ENCODE measurements at regions not wholly inside any gene's neighbourhood (a gene's known extent, or its start where the extent isn't known, plus 50 kb on each side); places are given as distances from the start of the nearest gene placed in this dataset.

- H3K4me1 ChIP-seq (ENCODE audit: insufficient read depth, low read length, poor library complexity, severe bottlenecking) = no peaks in the 10 kb centered on the region
- intact Hi-C loops (cut with micrococcal nuclease; ENCODE audit: unreplicated experiment) = no loop called here
- no peaks in the 10 kb centered on the region for H3K36me3 ChIP-seq (ENCODE audit: insufficient read depth, low read length)
- BruUV-seq (replicated peaks) = no TSS peak
- DNase-seq (ENCODE audit: low spot score) = no peak
- H3K9me3 ChIP-seq (ENCODE audit: low read length) = no peaks in the 10 kb centered on the region
- CTCF ChIA-PET (ENCODE audit: unreplicated experiment) = no interaction called here
- no peak overlapping the region for H3K27ac ChIP-seq (ENCODE audit: low read depth, low read length, poor library complexity, severe bottlenecking)
- TF ChIP-seq CTCF (conservative IDR thresholded peaks at IDR 0.05; ENCODE audit: low read length) (no peak), EZH2phosphoT487 (IDR thresholded peaks at IDR 0.05; ENCODE audit: borderline replicate concordance, low read depth, low read length) (no peak)
- no peaks in the 10 kb centered on the region for H3K9me2 ChIP-seq (ENCODE audit: insufficient read depth, low read length)
- no peak overlapping the region for H3K4me3 ChIP-seq (ENCODE audit: low read depth, low read length, poor library complexity, severe bottlenecking)
- no peaks in the 10 kb centered on the region for H3K79me2 ChIP-seq (ENCODE audit: insufficient read depth, low read depth, low read length)
- no peaks in the 10 kb centered on the region for H4K20me1 ChIP-seq (ENCODE audit: insufficient read depth, low read length)
- H2AFZ ChIP-seq (ENCODE audit: low read length) = no peak overlapping the region
- POLR2A ChIA-PET = interaction anchor here (1.4 kb wide), 1 partner anchor 22 kb away, joined by 3 read pairs; no protein-coding TSS in a partner anchor
- no peak overlapping the region for H3K4me2 ChIP-seq (ENCODE audit: low read length)
These were observed 186.3 kb upstream of the TMEFF2 start for GRCh38 chr2:192381082-192381481.

- no peaks in the 10 kb centered on the region for H3K79me2 ChIP-seq (ENCODE audit: insufficient read depth, low read depth, low read length)
These were observed 185.0 kb upstream of the TMEFF2 start for GRCh38 chr2:192379736-192380135.

More at GRCh38 chr2:192379736-192380135, 185.0 kb upstream of the TMEFF2 start:
- no TSS peak for BruUV-seq (replicated peaks)
- Histone ChIP-seq H3K9me2 (ENCODE audit: insufficient read depth, low read length) (no peaks in the 10 kb centered on the region), H2AFZ (ENCODE audit: low read length) (no peak overlapping the region), H4K20me1 (ENCODE audit: insufficient read depth, low read length) (no peaks in the 10 kb centered on the region), H3K4me3 (ENCODE audit: low read depth, low read length, poor library complexity, severe bottlenecking) (no peak overlapping the region), H3K27ac (ENCODE audit: low read depth, low read length, poor library complexity, severe bottlenecking) (no peak overlapping the region), H3K4me1 (ENCODE audit: insufficient read depth, low read length, poor library complexity, severe bottlenecking) (no peaks in the 10 kb centered on the region), H3K4me2 (ENCODE audit: low read length) (no peak overlapping the region), H3K36me3 (ENCODE audit: insufficient read depth, low read length) (no peaks in the 10 kb centered on the region), H3K9me3 (ENCODE audit: low read length) (no peaks in the 10 kb centered on the region)
- ChIA-PET CTCF (ENCODE audit: unreplicated experiment) (interaction anchor here (0.6 kb wide), 1 partner anchor 368 kb away, joined by 4 read pairs; no protein-coding TSS in a partner anchor), POLR2A (no interaction called here)
- DNase-seq (ENCODE audit: low spot score) = no peak
- TF ChIP-seq CTCF (conservative IDR thresholded peaks at IDR 0.05; ENCODE audit: low read length) (no peak), EZH2phosphoT487 (IDR thresholded peaks at IDR 0.05; ENCODE audit: borderline replicate concordance, low read depth, low read length) (no peak)
- intact Hi-C loops (cut with micrococcal nuclease; ENCODE audit: unreplicated experiment) = no loop called here
